ES-I3 (cell line): ENCODE measurements at regions not wholly inside any gene's neighbourhood (a gene's known extent, or its start where the extent isn't known, plus 50 kb on each side); places are given as distances from the start of the nearest gene placed in this dataset.

Source experiments
- H3K36me3 ChIP-seq: 2 replicates; pipeline ENCODE4 v1.6.1; 2013; ENCODE audit warnings: mild to moderate bottlenecking, low read length, control low read depth, moderate library complexity; ENCODE audit not compliant: insufficient read depth
- H3K4me1 ChIP-seq: 2 replicates; pipeline ENCODE4 v1.6.1; 2013; ENCODE audit warnings: mild to moderate bottlenecking, control low read depth, low read length; ENCODE audit not compliant: insufficient read depth
- H3K9ac ChIP-seq: 2 replicates; pipeline ENCODE4 v1.6.1; 2013; ENCODE audit warnings: low read depth, mild to moderate bottlenecking, low read length, moderate library complexity
- H3K9me3 ChIP-seq: 2 replicates; pipeline ENCODE4 v1.6.1; 2013; ENCODE audit warnings: mild to moderate bottlenecking, low read length, moderate library complexity; ENCODE audit not compliant: control insufficient read depth, insufficient read depth

- Histone ChIP-seq H3K4me1 (peaks cover 6% of the 10 kb centered on the region; the same call in 1 of the 2 replicates), H3K9ac (no peak overlapping the region), H3K9me3 (no peaks in the 10 kb centered on the region), H3K36me3 (no peaks in the 10 kb centered on the region)
Observed at GRCh38 chrX:38856670-38857265, 55.5 kb downstream of the MID1IP1 start.

DNA sequence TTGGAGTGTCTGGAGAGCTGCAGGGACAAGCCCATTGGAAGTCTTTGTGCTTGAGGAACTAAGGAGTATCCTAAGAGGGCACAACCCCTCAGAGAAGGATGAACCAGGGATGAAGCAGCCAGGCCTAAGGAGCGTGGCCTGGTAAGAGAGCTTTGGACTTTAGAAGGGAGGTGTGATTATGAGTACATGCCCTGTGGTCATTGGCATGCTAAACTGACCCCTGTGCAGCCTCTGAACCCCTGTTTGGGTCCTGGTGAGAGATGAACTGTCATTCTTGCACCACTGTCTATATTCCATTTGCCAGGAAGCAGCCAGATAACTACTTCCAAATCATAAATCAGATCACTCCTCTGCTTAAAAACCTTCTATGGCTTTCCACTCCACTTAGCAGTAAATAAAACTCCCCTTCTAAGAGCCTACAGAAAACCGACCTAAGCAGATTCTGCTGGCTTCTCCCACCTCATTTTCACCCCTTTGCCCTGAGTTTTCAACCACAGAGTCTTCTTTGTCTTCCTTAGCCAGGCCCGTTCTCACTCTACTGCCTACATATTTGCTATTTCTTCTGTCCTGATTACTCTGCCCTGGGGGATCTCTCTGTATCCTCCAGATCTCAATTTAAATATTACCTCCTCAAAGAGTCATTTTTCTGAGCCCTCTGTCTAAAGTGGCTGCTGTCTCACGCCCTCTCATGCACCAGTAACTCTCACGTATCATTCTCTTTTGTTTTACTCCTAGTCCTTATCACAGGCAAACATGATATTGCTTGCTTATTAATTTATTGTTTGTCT, 56.7 kb downstream of the MID1IP1 start:
- Histone ChIP-seq H3K4me1 (peaks cover 6% of the 10 kb centered on the region; the same call in 1 of the 2 replicates), H3K36me3 (no peaks in the 10 kb centered on the region), H3K9me3 (no peaks in the 10 kb centered on the region), H3K9ac (no peak overlapping the region)

DNA sequence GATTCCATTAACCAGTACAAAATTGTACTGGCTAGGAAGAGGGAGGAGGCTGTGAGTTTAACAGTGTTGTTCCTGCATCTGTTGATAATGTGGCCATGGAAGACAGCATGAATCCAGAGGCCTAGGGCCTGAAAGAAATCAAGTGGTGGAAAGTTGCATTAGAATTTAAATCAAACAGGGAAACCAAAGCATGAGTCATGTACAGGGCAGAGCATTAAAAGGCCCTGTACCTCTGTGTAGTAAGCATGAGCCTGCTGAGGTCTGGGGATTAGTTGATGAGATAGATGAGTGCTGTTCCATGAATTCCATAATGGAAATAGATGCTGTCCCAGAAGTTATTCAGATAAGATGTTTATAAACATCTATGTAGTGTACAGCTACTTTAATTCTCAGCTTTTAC, 58.3 kb downstream of the MID1IP1 start:
- no peaks in the 10 kb centered on the region for H3K36me3 ChIP-seq
- no peak overlapping the region for H3K9ac ChIP-seq
- peaks cover 10% of the 10 kb centered on the region; the same call in 1 of the 2 replicates for H3K4me1 ChIP-seq
- no peaks in the 10 kb centered on the region for H3K9me3 ChIP-seq

DNA sequence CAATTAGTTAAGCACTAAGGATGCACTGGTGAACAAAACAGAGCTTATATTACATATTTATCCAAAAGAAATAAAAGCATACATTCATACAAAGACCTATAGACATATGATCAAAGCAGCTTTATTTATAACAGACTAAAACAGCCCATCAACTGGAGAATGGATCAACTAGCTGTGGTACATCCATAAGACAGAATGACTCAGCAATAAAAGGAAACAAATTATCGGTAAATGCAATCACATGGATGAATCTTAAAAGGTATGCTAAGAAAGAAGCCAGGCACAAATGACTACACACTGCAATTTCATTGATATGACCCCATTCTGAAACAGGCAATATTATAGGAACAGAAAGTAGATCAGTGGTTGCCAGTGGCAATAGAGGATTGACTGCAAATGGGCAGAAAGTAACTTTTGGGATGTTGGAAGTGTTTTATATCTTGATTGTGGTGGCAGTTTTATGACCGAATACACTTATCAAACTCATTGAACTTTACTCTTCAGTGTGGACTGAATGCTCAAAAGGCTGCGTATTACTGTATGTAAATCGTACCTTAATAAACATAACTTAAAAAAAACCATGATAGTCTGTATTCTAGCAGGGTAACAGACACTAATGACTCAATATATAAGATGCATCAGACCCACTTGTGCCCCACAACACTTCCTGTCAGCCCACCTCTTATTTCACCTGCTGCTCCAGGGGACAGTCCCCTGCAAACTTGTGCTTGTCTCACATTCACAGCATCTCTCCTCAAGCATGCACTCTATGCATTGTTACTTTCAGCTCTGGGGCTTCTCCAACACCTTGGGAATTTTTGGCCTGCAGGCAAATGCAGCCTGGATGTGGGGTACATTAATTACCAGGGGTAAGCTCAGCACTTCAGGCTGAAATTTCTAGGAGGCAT, 59.1 kb downstream of the MID1IP1 start:
- Histone ChIP-seq H3K4me1 (peaks cover 10% of the 10 kb centered on the region; the same call in 1 of the 2 replicates), H3K9me3 (no peaks in the 10 kb centered on the region), H3K9ac (no peak overlapping the region), H3K36me3 (no peaks in the 10 kb centered on the region)

DNA sequence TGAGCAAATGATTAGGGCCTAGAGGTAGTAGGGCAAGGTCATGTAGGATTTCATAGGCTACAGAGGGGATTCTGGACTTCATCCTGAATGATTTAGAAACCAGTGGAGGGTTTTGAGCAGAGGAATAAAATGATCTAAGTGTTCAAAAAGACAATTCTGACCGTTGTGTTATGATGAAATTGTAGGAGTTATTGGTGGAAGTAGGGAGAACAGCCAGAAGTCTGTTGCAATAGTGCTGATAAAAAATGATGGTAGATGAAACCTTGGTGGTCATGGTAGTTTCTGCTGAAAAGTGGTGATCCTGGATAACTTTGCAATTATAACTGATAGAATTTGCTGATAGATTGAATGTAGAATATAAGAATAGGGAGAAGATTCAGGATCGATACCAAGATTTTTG, 60.2 kb downstream of the MID1IP1 start:
- peaks cover 16% of the 10 kb centered on the region for H3K4me1 ChIP-seq
- no peaks in the 10 kb centered on the region for H3K36me3 ChIP-seq
- H3K9me3 ChIP-seq = no peaks in the 10 kb centered on the region
- H3K9ac ChIP-seq = no peak overlapping the region

DNA sequence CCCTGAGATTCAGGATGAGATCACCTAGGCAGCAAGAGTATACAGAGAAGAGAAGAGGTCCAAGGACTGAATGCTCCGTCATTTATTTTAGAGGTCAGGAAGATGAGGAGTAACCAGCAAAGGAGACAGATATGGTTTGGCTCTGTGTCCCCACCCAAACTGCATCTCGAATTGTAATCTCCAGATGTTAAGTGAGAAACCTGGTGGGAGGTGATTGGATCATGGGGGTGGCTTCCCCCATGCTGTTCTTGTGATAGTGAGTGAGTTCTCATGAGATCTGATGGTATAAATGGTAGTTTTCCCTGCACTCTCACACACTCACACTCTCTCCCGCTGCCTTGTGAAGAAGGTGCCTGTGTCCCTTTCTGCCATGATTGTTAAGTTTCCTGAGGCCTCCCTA, 60.8 kb downstream of the MID1IP1 start:
- no peaks in the 10 kb centered on the region for H3K9me3 ChIP-seq
- H3K4me1 ChIP-seq = peaks cover 17% of the 10 kb centered on the region
- no peak overlapping the region for H3K9ac ChIP-seq
- H3K36me3 ChIP-seq = no peaks in the 10 kb centered on the region

- Histone ChIP-seq H3K9ac (no peak overlapping the region), H3K9me3 (no peaks in the 10 kb centered on the region), H3K4me1 (peaks cover 26% of the 10 kb centered on the region), H3K36me3 (no peaks in the 10 kb centered on the region)
Observed at GRCh38 chrX:38864165-38864564, 62.9 kb downstream of the MID1IP1 start.

DNA sequence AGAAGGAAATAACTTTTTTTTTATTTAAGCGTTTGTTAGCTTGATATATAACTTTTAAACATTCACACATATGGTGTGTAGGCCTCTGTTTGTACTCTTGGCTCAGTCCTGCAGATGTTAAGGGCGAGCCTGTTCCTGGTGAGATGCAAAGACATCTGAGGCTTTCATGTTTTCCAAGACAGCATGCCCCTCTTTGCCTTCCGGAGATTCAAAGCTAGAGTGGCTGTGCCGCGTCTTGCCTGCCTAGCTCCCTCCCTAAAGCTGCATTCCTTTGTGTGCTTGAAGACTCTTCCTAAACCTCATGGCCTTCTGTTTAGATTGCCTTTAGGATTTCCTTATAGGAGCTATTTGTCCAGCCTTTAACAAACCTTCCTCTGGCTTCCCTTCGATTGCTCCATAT, 67.1 kb downstream of the MID1IP1 start:
- H3K9me3 ChIP-seq = no peaks in the 10 kb centered on the region
- H3K4me1 ChIP-seq = peaks cover 43% of the 10 kb centered on the region
- no peak overlapping the region for H3K9ac ChIP-seq
- H3K36me3 ChIP-seq = no peaks in the 10 kb centered on the region

DNA sequence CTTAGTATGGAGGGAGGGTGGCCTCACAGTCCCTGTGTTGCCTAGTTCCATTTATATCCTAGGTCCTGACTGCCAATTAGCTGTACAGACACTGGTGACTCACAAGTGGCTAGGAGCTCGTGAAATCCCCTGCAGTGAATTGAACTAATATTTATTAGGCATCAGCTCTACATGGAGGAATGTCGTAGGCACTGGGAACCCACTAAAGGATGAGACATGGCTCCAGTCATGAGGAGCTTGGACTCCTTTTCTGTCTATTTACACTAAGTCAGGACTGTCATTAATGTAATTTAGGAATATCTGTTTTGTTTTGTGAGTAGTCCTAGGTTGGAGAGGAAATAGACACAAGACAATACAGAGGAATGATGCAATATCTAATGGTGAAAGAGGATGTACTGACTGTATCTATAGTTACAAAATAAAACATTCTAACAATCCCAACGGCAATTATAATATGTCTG, 67.7 kb downstream of the MID1IP1 start:
- Histone ChIP-seq H3K36me3 (no peaks in the 10 kb centered on the region), H3K9me3 (no peaks in the 10 kb centered on the region), H3K4me1 (peaks cover 40% of the 10 kb centered on the region), H3K9ac (no peak overlapping the region)

DNA sequence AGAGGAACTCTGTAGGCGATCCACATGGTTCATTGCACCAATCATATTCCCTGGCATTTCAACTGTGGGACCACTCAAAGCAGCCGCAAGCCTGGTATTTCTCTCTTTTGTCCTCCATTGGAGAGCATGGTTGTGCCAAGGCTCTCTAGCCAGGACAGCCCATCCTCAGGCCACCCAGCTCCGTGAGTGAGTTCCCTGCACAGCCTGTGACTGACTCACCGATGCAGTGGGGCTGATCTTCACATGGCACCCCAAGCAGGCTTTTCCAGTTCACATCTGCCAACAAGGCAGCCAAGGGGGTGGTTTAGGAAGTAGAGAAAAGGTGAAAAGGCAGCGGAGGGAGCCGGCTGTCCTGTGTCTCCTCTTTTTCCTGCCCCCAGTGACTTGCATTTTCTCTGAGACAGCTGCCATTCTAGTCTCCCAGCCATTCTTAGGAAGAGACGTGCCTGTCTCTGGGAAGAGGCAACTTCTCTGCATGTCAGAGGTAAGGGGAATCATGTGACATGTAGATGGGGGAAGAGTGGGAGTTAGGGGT, 69.2 kb downstream of the MID1IP1 start:
- H3K4me1 ChIP-seq = peaks cover 40% of the 10 kb centered on the region
- peak overlapping the region; percentile 42 for H3K9ac ChIP-seq
- no peaks in the 10 kb centered on the region for H3K9me3 ChIP-seq
- no peaks in the 10 kb centered on the region for H3K36me3 ChIP-seq

GRCh38 chrX:38871129-38872029, 70.1 kb downstream of the MID1IP1 start:
- Histone ChIP-seq H3K36me3 (no peaks in the 10 kb centered on the region), H3K9me3 (no peaks in the 10 kb centered on the region), H3K9ac (peak overlapping the region; percentile 42), H3K4me1 (peaks cover 34% of the 10 kb centered on the region)

DNA sequence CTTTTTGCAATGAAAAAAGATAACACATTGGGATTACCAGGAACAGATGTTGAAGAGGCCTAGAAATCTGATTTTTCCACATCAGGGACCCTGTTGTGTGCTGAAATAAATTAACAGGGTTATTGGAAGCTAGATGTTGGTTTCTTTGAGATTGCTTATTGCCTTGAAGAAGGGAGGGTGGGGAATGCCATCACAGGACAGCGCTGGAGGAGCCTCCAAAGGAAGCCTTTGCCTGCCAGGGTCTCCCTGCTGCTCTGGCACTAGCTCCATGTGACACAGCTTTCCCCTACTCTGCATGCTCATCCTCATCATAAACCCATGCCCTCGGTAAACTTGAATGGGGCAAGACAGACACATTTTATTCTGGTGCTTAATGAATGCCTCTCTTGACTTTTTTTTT, 76.1 kb downstream of the MID1IP1 start:
- Histone ChIP-seq H3K9ac (no peak overlapping the region), H3K4me1 (peaks cover 14% of the 10 kb centered on the region), H3K36me3 (no peaks in the 10 kb centered on the region), H3K9me3 (no peaks in the 10 kb centered on the region)

DNA sequence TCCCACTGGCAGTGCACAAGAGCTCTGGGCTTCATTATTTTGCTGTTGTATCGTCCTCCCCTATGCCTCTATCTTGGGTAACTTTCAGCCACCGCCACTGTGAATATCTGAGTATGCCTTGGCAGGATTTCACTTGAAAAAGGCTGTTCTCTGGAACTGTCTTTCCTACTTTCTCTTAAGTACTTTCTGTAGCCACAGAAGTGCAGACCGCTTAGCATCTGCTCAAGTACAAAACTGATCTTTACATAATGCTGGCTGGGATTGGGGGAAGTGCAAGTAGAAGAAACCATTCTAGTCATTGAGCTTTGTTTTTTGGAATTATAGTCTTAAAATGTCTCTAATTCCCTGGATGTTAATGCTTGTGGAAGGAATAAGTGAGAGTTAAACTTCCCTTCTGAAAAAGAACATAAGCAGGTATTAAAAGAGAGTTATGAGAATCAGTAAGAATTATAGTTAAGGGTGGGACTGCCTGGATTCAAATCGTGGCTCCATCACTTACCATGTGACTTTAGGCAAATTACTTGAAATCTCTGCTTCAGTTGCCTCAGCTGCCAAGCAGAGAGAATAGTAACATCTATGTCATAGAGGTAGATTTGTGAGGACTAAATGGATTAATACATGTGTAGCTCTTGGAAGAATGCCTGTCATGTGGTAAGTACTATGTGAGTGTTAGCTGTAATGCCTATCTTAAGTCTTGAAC, 77.5 kb downstream of the MID1IP1 start:
- H3K4me1 ChIP-seq = peaks cover 8% of the 10 kb centered on the region
- H3K36me3 ChIP-seq = no peaks in the 10 kb centered on the region
- no peaks in the 10 kb centered on the region for H3K9me3 ChIP-seq
- no peak overlapping the region for H3K9ac ChIP-seq
